Esophagus squamous epithelium (tissue), 5 donors: ENCODE measurements at regions not wholly inside any gene's neighbourhood (a gene's known extent, or its start where the extent isn't known, plus 50 kb on each side); places are given as distances from the start of the nearest gene placed in this dataset.

ENCODE experiments used
- DNase-seq: peaks from one replicate; lab custom pipeline; 2025; lab: John Stamatoyannopoulos, UW
- H3K27ac ChIP-seq, 4 donors: fragments of 200-600 bp; sonication (generic); one replicate each; pipeline ENCODE4 v1.5.1; 2016 to 2019; ENCODE audit warnings: mild to moderate bottlenecking in 1 of 4
- H3K27me3 ChIP-seq, 4 donors: fragments of 200-600 bp; sonication (generic); 1 replicate in 3 of 4; 2 replicates in 1 of 4; pipeline versions ENCODE4 v1.5.1 to v1.6.0; 2017 to 2021; ENCODE audit warnings: antibody characterized with exemption in 1 of 4
- H3K36me3 ChIP-seq, 3 donors: fragments of 200-600 bp; sonication (generic); one replicate each; pipeline ENCODE4 v1.5.1; 2016 to 2019
- H3K4me1 ChIP-seq, 3 donors: fragments of 200-600 bp; sonication (generic); one replicate each; pipeline ENCODE4 v1.5.1; 2017 to 2019
- H3K4me3 ChIP-seq, 4 donors: fragments of 200-600 bp; sonication (generic); 1 replicate in 3 of 4; 2 replicates in 1 of 4; pipeline ENCODE4 v1.5.1; 2016 to 2019; ENCODE audit warnings: mild to moderate bottlenecking in 2 of 4, moderate library complexity in 1 of 4
- H3K9me3 ChIP-seq, 3 donors: fragments of 200-600 bp; sonication (generic); one replicate each; pipeline ENCODE4 v1.5.1; 2016 to 2019
- POLR2A ChIP-seq, 4 donors: fragments of 450-650 bp; IDR thresholded peaks; one replicate each; pipeline ENCODE4 v1.6.1; 2017; ENCODE audit warnings: antibody characterized with exemption in 4 of 4, mild to moderate bottlenecking in 4 of 4, moderate library complexity in 3 of 4
- WGBS, 2 donors: methylation state at CpG; one replicate each; pipeline ENCODE4 v1.1.5; 2018; 5-methylcytosine and 5-hydroxymethylcytosine counted together
- intact Hi-C: fragments of 100-400 bp; cut with DNase I; formaldehyde crosslinking; loops from one replicate; pipeline ENCODE4 v1.15.0; 2022
- TF ChIP-seq, protein P1 (sequence below), 6 experiments: fragments of 450-650 bp in 4 of 6; fragments of 200-600 bp in 2 of 6; sonication (generic) in 2 of 6; IDR thresholded peaks; one replicate each; pipeline ENCODE4 v1.5.1; 2016 to 2019; ENCODE audit warnings: antibody characterized with exemption in 6 of 6, mild to moderate bottlenecking in 4 of 6, moderate library complexity in 4 of 6
- donor health status: DM: yes; HTN: yes; CAD: no.

- no peaks in the 10 kb centered on the region for H3K27me3 ChIP-seq
- H3K27ac ChIP-seq = no peak overlapping the region
- no peaks in the 10 kb centered on the region for H3K9me3 ChIP-seq
- no peaks in the 10 kb centered on the region for H3K36me3 ChIP-seq
- H3K4me3 ChIP-seq = no peak overlapping the region
- no peaks in the 10 kb centered on the region for H3K4me1 ChIP-seq
- DNase-seq = no peak
- TF ChIP-seq POLR2A (IDR thresholded peaks at IDR 0.05) = no peak
- TF ChIP-seq, protein P1, sequence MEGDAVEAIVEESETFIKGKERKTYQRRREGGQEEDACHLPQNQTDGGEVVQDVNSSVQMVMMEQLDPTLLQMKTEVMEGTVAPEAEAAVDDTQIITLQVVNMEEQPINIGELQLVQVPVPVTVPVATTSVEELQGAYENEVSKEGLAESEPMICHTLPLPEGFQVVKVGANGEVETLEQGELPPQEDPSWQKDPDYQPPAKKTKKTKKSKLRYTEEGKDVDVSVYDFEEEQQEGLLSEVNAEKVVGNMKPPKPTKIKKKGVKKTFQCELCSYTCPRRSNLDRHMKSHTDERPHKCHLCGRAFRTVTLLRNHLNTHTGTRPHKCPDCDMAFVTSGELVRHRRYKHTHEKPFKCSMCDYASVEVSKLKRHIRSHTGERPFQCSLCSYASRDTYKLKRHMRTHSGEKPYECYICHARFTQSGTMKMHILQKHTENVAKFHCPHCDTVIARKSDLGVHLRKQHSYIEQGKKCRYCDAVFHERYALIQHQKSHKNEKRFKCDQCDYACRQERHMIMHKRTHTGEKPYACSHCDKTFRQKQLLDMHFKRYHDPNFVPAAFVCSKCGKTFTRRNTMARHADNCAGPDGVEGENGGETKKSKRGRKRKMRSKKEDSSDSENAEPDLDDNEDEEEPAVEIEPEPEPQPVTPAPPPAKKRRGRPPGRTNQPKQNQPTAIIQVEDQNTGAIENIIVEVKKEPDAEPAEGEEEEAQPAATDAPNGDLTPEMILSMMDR (IDR thresholded peaks at IDR 0.05) = no peak
- intact Hi-C loops = no loop called here
Observed at GRCh38 chr5:113866763-113867162, 353.3 kb downstream of the YTHDC2 start.

GRCh38 chr5:113869611-113870010, 356.1 kb downstream of the YTHDC2 start:
- WGBS, 2 donors = 83 to 85% methylated on average over 3 of the region's 3 CpGs

GRCh38 chr5:113871972-113872371, 358.5 kb downstream of the YTHDC2 start:
- no peaks in the 10 kb centered on the region for H3K27me3 ChIP-seq
- H3K4me3 ChIP-seq = no peak overlapping the region
- WGBS, 2 donors = 73 to 77% methylated on average over 3 of the region's 4 CpGs
- H3K36me3 ChIP-seq = no peaks in the 10 kb centered on the region
- TF ChIP-seq, protein P1 (IDR thresholded peaks at IDR 0.05) = no peak
- TF ChIP-seq POLR2A (IDR thresholded peaks at IDR 0.05) = no peak
- H3K27ac ChIP-seq = no peak overlapping the region
- DNase-seq = no peak
- H3K4me1 ChIP-seq = no peaks in the 10 kb centered on the region
- no peaks in the 10 kb centered on the region for H3K9me3 ChIP-seq
- intact Hi-C loops = no loop called here

More at GRCh38 chr5:113869611-113870010, 356.1 kb downstream of the YTHDC2 start:
- Histone ChIP-seq H3K9me3 (no peaks in the 10 kb centered on the region), H3K4me1 (no peaks in the 10 kb centered on the region), H3K4me3 (no peak overlapping the region), H3K27ac (no peak overlapping the region), H3K27me3 (no peaks in the 10 kb centered on the region), H3K36me3 (no peaks in the 10 kb centered on the region)
- no peak for DNase-seq
- TF ChIP-seq, protein P1 (IDR thresholded peaks at IDR 0.05) = no peak
- no peak for TF ChIP-seq POLR2A (IDR thresholded peaks at IDR 0.05)
- intact Hi-C loops = no loop called here

- 32 to 51% methylated on average over 2 of the region's 2 CpGs for WGBS, 2 donors
- TF ChIP-seq POLR2A (IDR thresholded peaks at IDR 0.05) = no peak
- TF ChIP-seq, protein P1 (IDR thresholded peaks at IDR 0.05) = no peak
- Histone ChIP-seq H3K27ac (no peak overlapping the region), H3K36me3 (no peaks in the 10 kb centered on the region), H3K9me3 (no peaks in the 10 kb centered on the region), H3K4me3 (no peak overlapping the region), H3K4me1 (no peaks in the 10 kb centered on the region), H3K27me3 (no peaks in the 10 kb centered on the region)
- intact Hi-C loops = no loop called here
- DNase-seq = no peak
Observed at GRCh38 chr5:113875096-113875495, 361.6 kb downstream of the YTHDC2 start.

DNA sequence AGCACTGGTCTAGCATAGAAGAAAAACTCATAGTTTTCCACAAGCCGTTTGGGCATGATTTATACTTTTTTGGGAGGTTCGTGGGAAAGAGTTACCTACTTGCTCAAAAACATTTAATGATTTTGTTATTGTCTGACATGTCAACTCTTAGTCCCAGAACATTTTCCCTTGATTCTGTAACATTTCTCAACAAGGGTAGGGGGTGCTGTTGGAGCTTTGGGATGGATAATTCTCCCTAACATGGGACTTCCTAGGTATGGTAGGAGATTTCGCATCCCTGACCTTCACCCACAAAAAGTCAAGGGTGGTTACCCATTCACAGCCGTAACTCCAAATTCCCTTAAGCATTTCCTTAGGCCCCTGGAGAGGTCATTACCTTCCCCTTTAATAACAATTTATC, 378.0 kb downstream of the YTHDC2 start:
- no peak for DNase-seq
- Histone ChIP-seq H3K9me3 (no peaks in the 10 kb centered on the region), H3K4me1 (no peaks in the 10 kb centered on the region), H3K27me3 (no peaks in the 10 kb centered on the region), H3K4me3 (no peak overlapping the region), H3K36me3 (no peaks in the 10 kb centered on the region), H3K27ac (no peak overlapping the region)
- TF ChIP-seq, protein P1 (IDR thresholded peaks at IDR 0.05) = no peak
- TF ChIP-seq POLR2A (IDR thresholded peaks at IDR 0.05) = no peak
- intact Hi-C loops = no loop called here
- WGBS, 2 donors = 80 to 91% methylated on average over 4 of the region's 4 CpGs
